DMS53 treated with DMSO at 0.1 percent for 48 hours (cell line): ENCODE measurements at regions not wholly inside any gene's neighbourhood (a gene's known extent, or its start where the extent isn't known, plus 50 kb on each side); places are given as distances from the start of the nearest gene placed in this dataset.

Experiments
- DNase-seq: peaks from one replicate; lab custom pipeline; 2025; ENCODE audit not compliant: unreplicated experiment; lab: John Stamatoyannopoulos, UW

DNA sequence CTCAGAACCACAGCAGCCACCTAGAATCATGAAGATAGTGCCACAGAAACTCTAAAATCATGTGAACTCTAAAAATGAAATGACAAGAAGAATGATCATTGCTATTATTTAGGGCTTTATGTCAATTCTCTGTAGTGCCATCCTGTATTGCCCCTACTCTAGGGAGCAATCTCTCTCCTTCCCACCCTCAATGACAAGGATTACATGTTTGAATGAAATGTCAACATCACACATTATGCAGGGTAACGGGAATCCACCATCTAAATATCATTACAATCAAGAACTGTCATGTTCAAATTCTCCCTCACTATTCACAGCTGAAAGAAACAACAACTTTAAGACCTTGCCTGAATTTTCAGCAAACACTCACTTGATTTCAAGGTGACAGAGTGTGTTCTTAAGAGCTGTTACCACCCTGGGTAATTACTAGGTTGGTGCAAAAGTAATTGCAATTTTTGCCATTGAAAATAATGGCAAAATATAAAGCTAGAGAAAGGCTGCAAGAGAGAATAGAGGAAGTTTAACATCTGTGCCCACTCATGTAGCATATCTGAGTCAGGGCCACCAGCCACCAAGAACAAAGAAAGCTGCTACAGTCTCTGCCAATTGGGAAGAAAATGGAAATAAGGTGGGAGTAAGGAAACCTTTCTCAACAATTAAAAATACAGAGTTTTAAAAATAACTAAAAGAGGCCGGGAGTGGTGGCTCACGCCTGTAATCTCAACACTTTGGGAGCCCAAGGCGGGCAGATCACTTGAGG is 112.8 kb upstream of the PSMD7 start:
- DNase-seq, result no peak

DNA sequence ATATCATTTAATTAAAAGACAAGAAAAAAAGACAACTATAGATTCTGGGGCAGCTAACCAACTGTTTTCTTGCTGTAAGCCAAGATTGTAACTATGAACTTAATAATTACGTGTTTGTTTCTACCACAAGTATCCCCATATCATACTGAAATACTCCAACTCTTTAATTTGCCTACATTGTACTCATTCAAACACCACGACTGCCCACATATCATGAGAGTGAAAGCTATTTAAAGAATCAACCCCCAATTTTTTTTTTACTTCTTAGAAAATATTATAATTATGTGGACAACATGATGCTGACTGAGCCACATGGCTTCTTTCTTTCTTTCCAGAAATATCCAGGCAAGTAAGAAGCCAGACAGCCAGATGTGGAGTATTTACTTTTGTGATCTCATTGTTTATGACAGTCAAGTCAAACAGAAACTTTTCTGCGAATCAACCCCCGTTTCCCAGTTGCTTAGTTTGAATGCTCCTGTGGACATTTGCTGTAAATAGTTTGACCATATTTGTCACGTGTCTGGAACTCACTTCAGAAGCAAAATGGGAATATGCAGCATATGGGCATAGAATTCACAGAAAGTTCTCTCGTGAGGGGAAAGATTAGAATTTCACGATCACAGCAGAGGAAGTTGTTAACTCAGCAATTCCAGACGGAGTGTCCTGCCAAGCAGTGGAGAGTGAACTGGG is 126.8 kb upstream of the PSMD7 start:
- peak; percentile 46 for DNase-seq

DNA sequence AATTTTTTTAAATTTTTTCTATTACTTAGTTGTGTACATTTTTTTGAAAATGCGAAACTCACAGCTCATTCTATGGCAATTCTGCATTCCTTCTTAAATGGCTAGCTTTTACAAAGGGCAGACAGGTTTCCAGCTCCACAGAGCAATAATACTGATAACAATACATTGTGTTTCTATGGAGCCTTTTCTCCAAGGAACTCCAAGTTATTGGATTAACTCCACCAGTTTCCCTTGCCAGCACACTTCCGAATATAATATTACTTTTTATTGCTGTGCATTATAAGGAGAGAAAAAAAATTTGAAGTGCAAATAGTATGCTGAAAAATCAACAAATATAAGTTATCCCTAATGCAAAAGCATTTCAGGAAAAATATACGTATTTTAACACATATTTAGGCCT is 127.5 kb upstream of the PSMD7 start:
- no peak for DNase-seq

DNA sequence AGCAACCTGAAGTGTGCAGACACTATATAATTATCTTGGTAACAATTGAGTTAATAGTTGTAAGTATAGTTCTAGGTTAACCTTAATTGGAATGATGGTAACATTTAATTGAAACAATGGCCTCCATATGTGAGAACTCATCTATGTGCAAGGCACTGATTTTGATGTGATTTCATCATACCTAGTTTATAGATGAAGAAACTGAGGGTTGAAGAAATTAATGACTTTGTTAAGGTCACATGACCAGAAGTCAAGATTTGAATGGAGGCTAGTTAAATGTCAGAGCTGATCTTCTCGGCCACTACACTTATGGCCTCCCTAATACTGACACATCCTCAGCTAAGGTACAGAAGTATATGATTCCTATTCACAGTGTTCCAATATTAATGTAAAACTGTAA is 128.2 kb upstream of the PSMD7 start:
- DNase-seq, result no peak

DNA sequence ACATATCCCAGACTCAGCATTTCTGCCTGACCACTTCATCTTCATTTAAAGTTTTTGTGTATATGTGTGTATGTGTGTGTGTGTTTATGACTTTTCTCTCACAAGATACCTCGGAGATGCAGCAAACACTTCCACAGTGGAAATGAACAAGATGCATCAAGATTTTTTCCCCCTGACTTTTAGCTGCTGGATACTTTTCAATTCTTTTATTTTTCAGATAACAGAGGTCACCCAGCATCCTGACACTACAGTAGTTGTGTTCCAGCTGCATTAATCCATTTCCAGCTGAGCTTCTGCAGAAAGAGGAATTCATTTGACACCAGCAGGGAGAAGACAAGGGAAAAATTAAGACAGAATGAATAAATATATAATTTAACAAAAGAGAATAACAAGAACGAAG is 130.2 kb upstream of the PSMD7 start:
- no peak for DNase-seq

DNA sequence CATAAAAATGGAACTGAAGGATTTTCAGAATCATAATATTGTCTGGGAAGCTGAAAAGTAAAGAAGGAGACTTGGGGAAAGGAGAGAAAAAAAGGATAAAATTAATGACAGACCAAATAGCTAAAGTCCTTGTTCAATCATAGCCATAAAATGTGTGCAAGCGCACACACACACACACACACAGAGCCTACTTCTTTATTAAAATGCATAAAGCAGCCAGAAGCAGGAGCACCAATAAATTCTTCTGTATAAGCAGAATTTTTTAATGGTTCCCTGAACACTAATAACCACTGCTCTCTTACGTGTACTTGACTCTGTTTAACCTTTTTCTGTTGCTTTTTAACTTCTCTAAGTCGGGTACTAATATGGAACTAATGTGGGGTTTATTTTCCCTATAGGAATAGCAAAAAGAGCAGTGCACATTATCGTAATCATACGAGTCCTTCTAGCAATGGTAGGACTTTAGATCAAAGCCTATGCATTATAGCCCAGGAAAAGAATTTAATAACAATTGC is 131.0 kb upstream of the PSMD7 start:
- DNase-seq, result no peak

DNA sequence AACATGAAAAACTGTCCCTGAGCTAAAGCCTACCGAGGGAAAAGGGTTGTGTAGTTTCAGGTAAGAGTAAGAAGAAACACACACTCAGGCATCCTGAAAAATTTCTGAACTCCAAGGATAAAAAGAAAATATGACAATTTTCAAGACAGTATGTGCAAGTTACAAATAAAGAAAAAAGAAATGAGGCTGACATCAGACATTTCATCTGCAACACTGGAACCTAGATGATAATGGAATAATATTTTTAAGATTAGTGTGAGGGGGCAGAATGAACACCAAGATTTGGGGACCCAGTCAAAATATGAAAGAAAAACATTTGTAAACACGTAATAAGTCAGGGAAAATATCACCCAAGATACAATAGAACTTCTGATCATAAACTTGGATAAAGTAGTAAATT is 135.9 kb upstream of the PSMD7 start:
- no peak for DNase-seq

DNA sequence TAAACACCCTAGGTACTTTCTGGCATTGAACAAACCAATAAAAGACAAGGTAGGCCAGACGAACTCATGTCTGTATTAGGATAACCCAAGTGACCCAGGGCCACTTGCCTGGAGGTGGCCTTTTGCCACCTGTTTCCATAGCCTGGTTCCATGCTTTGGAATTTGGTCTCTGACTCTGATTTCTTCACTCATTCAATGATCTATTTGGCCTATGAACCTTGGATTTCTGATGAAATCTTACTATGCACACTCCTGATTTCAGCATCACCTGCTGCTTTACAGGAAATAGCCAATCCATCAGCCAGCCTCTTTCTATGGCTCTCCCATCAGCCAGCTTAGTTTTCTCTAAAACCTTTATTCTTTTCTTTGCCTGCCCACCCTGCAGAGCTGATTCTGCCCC is 142.8 kb upstream of the PSMD7 start:
- DNase-seq, result no peak

DNA sequence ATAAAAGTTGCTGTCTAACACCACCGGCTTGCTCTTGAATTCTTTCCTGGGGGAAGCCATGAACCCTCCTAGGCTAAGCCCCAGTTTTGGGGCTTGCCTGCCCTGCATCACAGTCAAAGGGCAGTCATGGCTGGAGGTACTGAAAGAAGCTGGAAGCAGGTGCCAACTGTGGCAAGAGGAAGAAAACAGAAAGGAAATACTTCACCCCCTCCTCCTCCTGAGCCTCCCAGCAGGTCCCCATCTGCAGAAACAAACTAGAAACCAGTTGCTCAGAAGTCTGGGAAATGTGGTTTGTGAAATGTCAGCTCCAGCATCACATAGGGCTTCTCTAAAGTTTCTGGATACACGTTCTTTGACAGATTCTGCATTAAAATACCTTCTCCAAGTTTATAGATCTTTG is 150.0 kb upstream of the PSMD7 start:
- no peak for DNase-seq

DNA sequence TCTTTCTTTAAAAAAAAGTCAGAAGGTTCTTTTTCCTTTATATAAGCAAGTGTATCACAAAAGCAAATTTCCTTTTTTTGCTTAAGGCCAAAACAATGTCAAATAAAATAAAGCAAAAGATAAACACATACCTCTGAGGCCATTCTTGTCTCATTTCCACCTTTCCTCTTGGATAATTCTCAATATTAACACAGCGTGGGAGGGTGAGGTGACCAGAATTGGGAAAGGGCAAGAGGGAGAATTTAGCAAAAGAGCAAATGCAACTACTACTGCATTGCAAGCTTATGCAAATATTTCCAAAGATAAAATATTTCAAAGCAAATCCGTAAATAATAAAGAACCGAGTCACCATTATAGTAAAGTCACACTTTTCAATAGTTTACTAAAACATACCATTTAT is 153.4 kb upstream of the PSMD7 start:
- no peak for DNase-seq

DNA sequence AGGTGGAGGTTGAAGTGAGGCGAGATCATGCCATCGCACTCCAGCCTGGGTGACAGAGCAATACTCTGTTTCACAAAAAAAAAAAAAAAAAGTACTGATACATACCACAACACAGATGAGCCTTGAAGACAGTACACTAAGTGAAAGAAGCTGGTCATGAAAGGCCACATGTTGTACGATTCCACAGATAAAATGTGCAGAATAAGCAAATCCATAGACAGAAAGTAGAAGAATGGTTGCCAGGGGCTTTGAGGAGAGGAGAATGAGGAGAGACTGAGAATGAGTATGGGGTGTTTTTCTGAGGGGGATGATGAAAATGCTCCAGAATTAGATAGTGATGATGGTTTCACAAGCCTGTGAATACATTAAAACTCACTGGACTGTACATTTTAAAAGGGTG is 155.6 kb upstream of the PSMD7 start:
- no peak for DNase-seq

DNA sequence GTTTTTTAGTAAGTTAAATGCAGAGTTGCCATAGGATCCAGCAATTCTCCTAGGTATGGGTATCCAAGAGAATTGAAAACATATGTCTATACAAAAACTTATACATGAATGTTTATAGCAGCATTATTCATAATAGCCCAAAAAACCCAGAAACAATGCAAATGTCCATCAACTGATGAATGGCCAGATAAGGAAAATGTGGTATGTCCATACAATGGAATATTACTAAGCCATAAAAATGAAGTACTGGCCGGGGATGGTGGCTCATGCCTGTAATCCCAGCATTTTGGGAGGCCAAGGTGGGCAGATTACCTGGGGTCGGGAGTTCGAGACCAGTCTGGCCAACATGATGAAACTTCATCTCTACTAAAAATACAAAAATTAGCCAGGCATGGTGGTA is 156.1 kb upstream of the PSMD7 start:
- no peak for DNase-seq

DNA sequence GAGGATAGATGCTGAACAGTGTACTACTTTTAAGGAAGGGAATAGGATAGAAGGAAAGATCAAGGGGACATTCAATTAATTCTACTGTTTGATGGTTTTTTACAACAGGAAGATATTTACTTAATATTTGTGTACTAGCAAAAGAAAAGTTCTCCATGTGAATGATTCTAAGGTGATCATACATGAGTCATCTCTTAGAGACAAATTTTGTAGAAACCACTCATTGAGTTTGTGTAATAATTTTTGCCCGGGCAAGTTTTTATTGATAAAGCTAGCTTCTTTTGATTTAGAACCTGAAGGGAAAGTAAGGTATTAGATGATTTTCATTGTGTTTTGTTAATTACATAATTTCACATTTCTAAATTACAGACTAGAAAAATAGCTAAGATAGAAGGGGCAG is 172.8 kb upstream of the PSMD7 start:
- no peak for DNase-seq

DNA sequence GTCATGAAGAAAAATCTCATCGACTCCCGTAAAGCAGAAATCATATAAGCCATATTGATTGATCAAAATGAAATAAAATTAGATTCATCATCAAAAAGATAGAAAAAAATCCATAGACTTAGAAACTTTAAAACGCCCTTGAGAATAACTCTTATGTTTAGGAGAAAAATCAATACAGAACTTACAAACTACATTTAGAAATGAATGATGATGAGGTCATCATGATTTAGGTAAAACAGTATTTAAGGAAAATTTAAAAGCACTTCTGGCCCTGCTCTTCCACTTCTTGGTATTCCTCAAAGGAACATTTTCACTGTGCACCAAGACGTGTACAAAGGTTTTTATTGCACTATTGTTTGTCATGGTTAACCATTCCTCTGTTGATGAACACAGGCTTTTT is 173.4 kb upstream of the PSMD7 start:
- DNase-seq, result no peak

DNA sequence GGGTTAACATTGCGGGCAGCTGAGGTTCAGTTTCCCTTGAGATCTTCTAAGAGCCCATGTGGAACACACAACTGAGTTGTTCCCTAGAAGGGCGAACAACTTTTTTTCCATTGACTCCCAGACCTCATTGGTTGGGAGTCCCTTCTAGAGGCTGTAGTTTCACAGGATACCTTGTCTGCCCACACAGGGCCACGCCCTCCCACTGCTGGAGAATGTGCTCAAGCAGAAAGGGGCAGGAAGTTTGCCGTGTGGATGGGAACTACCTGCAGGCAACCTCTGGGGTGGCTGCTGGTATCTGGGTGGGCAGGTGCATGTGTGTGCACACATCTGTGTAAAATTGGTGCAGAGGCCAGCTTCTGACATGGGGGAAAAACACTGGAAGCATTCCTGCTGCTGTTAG is 178.8 kb upstream of the PSMD7 start:
- no peak for DNase-seq

DNA sequence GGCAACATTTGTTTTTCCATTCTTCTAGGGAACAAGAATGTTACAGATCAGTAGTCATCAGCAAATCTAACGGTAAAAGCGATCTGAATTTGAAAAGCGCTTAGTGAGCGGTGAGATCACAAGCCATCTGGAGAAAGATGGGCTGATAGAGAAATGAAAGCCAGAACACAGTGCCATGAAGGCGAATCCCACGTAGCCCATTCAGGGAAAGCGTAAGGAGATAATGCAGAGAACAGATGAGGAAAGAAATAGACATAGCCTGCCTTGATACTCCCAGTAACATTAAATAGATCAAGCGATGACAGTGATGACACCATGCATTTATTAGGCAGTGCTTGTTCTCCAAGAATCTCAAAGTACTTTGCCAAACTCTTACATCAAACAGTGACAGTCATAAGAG is 183.1 kb upstream of the PSMD7 start:
- no peak for DNase-seq

DNA sequence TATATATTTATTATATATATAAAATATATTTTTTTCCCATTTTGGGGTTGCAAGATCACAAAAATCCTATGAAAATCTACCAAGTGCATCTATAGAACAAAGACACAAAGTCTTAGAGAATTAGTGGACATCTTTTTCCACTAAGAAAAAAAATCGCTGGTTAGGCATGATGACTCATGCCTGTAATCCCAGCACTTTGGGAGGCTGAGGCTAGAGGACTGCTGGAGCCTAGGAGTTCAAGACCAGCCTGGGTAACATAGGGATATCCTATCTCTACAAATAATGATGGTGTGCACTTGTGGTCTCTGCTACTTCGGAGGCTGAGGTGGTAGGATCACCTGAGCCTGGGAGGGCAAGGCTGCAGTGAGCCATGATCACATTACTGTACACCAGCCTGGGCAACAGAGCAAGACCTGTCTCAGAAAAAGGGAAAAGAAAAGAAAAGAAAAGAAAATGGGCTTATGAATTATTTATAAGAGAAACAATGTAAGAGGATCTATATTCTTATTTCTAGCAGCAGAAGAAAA is 185.1 kb upstream of the PSMD7 start:
- DNase-seq, result no peak

DNA sequence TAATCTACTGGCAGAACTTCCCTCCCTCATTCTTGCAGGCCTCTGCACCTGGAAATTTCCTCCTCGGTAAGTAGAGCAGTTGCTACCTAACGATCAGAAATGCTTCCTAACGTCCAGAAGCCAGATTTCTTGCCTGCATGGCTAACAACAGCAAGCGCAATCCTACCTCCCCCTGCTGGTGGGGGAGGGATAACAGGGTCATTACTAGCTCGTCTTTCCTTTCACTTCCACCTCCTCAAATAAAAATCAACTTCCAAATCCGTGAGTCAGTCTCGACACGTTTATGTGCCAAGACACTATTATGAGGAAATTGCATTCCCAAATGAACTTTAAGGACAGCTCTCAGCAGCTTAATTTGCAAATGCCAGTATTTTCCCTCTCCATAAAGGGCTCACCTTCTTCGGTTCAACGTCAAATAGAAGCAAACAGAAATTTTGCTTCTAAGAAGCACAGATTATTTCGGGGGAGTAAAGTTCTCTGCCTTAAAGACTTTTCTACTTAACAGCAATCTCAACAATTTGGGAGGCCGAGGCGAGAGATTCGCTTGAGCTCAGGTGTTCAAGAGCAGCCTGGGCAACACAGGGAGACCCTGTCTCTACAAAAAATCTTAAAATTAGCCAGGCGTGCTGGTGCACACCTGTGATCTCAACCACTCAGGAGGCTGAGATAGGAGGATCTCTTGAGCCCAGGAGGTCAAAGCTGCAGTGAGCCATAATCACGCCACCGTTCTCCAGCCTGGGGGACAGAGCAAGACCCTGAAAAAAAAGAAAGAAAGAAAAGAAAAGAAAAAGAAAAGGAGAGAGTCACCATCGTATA is 188.6 kb upstream of the PSMD7 start:
- DNase-seq, result peak; percentile 38

DNA sequence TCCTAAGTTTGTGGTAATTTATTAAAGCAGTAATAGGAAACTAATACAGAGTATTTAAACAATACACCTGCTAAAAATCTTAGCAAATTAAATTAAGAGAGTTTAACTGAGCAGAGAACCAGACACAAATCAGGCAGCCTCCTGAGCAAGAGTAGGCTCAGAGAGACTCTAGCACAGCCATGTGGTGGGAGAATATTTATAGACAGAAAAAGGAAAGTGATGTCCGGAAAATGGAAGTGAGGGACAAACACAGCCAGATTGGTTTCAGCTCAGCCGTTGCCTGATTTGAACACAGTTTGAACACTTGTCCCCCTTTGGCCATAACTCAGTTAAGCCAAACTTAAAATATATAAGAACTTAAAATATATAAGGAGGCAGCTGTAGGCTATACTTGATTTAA is 192.6 kb upstream of the PSMD7 start:
- no peak for DNase-seq

DNA sequence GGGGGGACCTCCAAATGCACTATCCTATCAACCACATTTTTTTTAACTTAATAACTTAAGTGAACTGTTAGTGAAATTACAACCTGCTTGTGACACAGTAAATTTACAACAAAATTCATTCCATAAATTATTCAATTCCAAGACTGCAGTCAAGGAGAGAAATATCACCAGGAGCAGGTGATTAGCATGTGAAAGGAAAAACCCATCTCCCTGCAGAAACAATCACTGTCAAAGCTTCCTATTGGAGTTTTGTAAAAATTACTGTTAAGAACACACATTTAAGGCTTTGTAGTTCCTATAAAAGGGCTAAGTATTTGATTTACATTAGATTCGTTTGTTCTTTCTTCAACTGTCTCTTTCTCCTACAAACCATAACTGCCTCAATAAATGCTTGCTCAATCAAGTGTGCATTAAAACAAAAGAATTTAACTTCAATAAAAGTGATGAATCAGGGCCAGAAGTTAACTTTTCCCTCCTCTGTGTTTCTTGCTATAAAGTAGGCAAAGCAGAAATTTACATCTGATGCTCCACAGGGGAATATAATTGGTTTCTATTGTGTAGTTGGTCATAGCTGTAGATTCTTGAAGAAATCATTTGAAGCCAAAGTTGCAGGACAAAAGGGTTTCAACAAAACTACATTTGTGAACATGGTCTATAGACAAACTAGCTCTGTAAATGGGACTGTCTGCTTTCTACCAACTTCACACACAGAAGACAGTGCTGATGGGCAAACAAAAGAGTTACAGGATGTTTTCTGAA is 195.1 kb upstream of the PSMD7 start:
- no peak for DNase-seq
